ENCODE measurements at regions not wholly inside any gene's neighbourhood (a gene's known extent, or its start where the extent isn't known, plus 50 kb on each side); places are given as distances from the start of the nearest gene placed in this dataset.

GRCh38 chr20:52552181-52552872 is 360.7 kb upstream of the ZFP64 start:
- Histone ChIP-seq H3K4me3 (ENCODE audit: low read length, poor library complexity, severe bottlenecking) (no peak overlapping the region), H3K36me3 (ENCODE audit: insufficient read depth, low read length) (no peaks in the 10 kb centered on the region), H3K4me1 (ENCODE audit: insufficient read depth, low read length, poor library complexity, severe bottlenecking) (no peaks in the 10 kb centered on the region), H3K9me3 (ENCODE audit: insufficient read depth, low read depth, low read length) (no peaks in the 10 kb centered on the region), H3K79me2 (ENCODE audit: insufficient read depth, low read length) (no peaks in the 10 kb centered on the region), H2AFZ (ENCODE audit: low read length) (no peak overlapping the region), H4K20me1 (ENCODE audit: insufficient read depth, low read length, poor library complexity, severe bottlenecking) (no peaks in the 10 kb centered on the region), H3K9ac (ENCODE audit: low read depth, low read length, poor library complexity, severe bottlenecking) (no peak overlapping the region), H3K27me3 (ENCODE audit: insufficient read depth, low read length, poor library complexity, severe bottlenecking) (no peaks in the 10 kb centered on the region), H3F3A (ENCODE audit: low read depth) (no peaks in the 10 kb centered on the region), H3K9me2 (replicated peaks; ENCODE audit: low read depth, low read length) (no peaks in the 10 kb centered on the region), H3K4me2 (ENCODE audit: low read depth, low read length, poor library complexity, severe bottlenecking) (no peak overlapping the region)
- TF ChIP-seq, protein P1, sequence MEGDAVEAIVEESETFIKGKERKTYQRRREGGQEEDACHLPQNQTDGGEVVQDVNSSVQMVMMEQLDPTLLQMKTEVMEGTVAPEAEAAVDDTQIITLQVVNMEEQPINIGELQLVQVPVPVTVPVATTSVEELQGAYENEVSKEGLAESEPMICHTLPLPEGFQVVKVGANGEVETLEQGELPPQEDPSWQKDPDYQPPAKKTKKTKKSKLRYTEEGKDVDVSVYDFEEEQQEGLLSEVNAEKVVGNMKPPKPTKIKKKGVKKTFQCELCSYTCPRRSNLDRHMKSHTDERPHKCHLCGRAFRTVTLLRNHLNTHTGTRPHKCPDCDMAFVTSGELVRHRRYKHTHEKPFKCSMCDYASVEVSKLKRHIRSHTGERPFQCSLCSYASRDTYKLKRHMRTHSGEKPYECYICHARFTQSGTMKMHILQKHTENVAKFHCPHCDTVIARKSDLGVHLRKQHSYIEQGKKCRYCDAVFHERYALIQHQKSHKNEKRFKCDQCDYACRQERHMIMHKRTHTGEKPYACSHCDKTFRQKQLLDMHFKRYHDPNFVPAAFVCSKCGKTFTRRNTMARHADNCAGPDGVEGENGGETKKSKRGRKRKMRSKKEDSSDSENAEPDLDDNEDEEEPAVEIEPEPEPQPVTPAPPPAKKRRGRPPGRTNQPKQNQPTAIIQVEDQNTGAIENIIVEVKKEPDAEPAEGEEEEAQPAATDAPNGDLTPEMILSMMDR (conservative IDR thresholded peaks at IDR 0.05; ENCODE audit: low read length) = no peak
- no peak for TF ChIP-seq EZH2phosphoT487 (IDR thresholded peaks at IDR 0.05; ENCODE audit: borderline replicate concordance)

DNA sequence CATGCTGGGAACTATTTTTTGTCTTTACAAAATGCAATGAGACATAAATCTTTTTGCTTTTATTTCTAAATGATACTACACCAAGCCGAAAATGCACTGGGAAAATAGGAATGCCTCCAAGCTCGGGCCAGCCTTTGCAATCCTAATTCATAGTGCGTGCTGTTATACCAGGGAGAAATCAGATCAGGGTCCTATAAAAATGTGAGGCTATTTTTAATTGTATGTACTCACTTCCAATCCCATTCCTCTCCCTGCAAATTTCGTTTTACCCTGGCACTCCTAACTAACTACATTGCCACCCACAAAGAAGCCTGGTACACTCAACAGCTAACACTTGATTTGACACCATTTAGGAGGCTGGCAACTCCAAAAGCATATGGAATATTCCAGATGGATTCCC is 350.6 kb upstream of the ZFP64 start:
- Histone ChIP-seq H4K20me1 (ENCODE audit: insufficient read depth, low read length, poor library complexity, severe bottlenecking) (no peaks in the 10 kb centered on the region), H3K9me3 (ENCODE audit: insufficient read depth, low read depth, low read length) (no peaks in the 10 kb centered on the region), H3K79me2 (ENCODE audit: insufficient read depth, low read length) (no peaks in the 10 kb centered on the region), H3K9me2 (replicated peaks; ENCODE audit: low read depth, low read length) (no peaks in the 10 kb centered on the region), H3K4me2 (ENCODE audit: low read depth, low read length, poor library complexity, severe bottlenecking) (no peak overlapping the region), H2AFZ (ENCODE audit: low read length) (no peak overlapping the region), H3F3A (ENCODE audit: low read depth) (no peaks in the 10 kb centered on the region), H3K4me3 (ENCODE audit: low read length, poor library complexity, severe bottlenecking) (no peak overlapping the region), H3K4me1 (ENCODE audit: insufficient read depth, low read length, poor library complexity, severe bottlenecking) (no peaks in the 10 kb centered on the region), H3K27me3 (ENCODE audit: insufficient read depth, low read length, poor library complexity, severe bottlenecking) (no peaks in the 10 kb centered on the region), H3K36me3 (ENCODE audit: insufficient read depth, low read length) (no peaks in the 10 kb centered on the region), H3K9ac (ENCODE audit: low read depth, low read length, poor library complexity, severe bottlenecking) (no peak overlapping the region)
- no peak for TF ChIP-seq EZH2phosphoT487 (IDR thresholded peaks at IDR 0.05; ENCODE audit: borderline replicate concordance)
- TF ChIP-seq, protein P1 (conservative IDR thresholded peaks at IDR 0.05; ENCODE audit: low read length) = no peak

- Histone ChIP-seq H4K20me1 (ENCODE audit: insufficient read depth, low read length, poor library complexity, severe bottlenecking) (no peaks in the 10 kb centered on the region), H3F3A (ENCODE audit: low read depth) (no peaks in the 10 kb centered on the region), H3K4me2 (ENCODE audit: low read depth, low read length, poor library complexity, severe bottlenecking) (no peak overlapping the region), H3K4me3 (ENCODE audit: low read length, poor library complexity, severe bottlenecking) (no peak overlapping the region), H3K27me3 (ENCODE audit: insufficient read depth, low read length, poor library complexity, severe bottlenecking) (no peaks in the 10 kb centered on the region), H3K36me3 (ENCODE audit: insufficient read depth, low read length) (no peaks in the 10 kb centered on the region), H3K9me2 (replicated peaks; ENCODE audit: low read depth, low read length) (no peaks in the 10 kb centered on the region), H3K4me1 (ENCODE audit: insufficient read depth, low read length, poor library complexity, severe bottlenecking) (no peaks in the 10 kb centered on the region), H3K79me2 (ENCODE audit: insufficient read depth, low read length) (no peaks in the 10 kb centered on the region), H3K9me3 (ENCODE audit: insufficient read depth, low read depth, low read length) (no peaks in the 10 kb centered on the region), H2AFZ (ENCODE audit: low read length) (no peak overlapping the region), H3K9ac (ENCODE audit: low read depth, low read length, poor library complexity, severe bottlenecking) (no peak overlapping the region)
- TF ChIP-seq, protein P1 (conservative IDR thresholded peaks at IDR 0.05; ENCODE audit: low read length) = no peak
- no peak for TF ChIP-seq EZH2phosphoT487 (IDR thresholded peaks at IDR 0.05; ENCODE audit: borderline replicate concordance)
Observed at GRCh38 chr20:52540509-52540908, 348.9 kb upstream of the ZFP64 start.
